OCI-LY1 (cell line): ENCODE measurements at regions not wholly inside any gene's neighbourhood (a gene's known extent, or its start where the extent isn't known, plus 50 kb on each side); places are given as distances from the start of the nearest gene placed in this dataset.

ENCODE experiments used
- EZH2 ChIP-seq: fragments of 200-600 bp; sonication (generic), shearing (Covaris generic); IDR thresholded peaks from 2 replicates; pipeline ENCODE4 v1.8.0; 2017; ENCODE audit warnings: borderline replicate concordance, mixed run types, mild to moderate bottlenecking, antibody characterized with exemption, low read length, moderate library complexity, mixed read lengths
- TF ChIP-seq, protein P1 (sequence below): fragments of 200-600 bp; sonication (generic), shearing (Covaris generic); IDR thresholded peaks from 2 replicates; pipeline ENCODE4 v1.5.1; 2017; ENCODE audit warnings: mild to moderate bottlenecking, antibody characterized with exemption, low read length, moderate library complexity, mixed read lengths

DNA sequence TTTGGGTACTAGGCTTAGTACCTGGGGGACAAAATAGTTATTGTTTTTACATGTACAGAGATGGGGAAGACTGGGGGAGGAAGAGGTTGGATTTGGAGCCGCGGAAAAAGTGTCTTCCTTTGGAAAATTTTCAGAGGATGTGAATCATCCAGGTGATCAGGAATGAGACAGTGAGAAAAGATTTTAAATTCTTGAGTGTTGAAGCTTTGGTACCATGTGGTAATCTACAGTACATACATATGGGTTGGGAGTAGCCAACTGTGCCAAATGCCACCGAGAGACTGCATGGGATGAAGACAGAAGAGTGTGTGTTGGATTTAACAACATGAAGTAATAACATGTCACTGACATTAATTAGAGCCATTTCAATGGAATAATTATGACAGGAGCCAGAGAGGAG is 1238.2 kb downstream of the ROBO1 start:
- TF ChIP-seq, protein P1, sequence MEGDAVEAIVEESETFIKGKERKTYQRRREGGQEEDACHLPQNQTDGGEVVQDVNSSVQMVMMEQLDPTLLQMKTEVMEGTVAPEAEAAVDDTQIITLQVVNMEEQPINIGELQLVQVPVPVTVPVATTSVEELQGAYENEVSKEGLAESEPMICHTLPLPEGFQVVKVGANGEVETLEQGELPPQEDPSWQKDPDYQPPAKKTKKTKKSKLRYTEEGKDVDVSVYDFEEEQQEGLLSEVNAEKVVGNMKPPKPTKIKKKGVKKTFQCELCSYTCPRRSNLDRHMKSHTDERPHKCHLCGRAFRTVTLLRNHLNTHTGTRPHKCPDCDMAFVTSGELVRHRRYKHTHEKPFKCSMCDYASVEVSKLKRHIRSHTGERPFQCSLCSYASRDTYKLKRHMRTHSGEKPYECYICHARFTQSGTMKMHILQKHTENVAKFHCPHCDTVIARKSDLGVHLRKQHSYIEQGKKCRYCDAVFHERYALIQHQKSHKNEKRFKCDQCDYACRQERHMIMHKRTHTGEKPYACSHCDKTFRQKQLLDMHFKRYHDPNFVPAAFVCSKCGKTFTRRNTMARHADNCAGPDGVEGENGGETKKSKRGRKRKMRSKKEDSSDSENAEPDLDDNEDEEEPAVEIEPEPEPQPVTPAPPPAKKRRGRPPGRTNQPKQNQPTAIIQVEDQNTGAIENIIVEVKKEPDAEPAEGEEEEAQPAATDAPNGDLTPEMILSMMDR, result no peak
- no peak for TF ChIP-seq EZH2
